PC-9 (cell line): ENCODE measurements at regions not wholly inside any gene's neighbourhood (a gene's known extent, or its start where the extent isn't known, plus 50 kb on each side); places are given as distances from the start of the nearest gene placed in this dataset.

ENCODE experiments used
- BruUV-seq: library from RNA; stranded (reverse); fragments of 400-500 nt; replicated peaks from 2 replicates; lab custom pipeline; 2021; lab: Mats Ljungman, UMichigan
- CTCF ChIA-PET: fragments of 300-600 bp; sonication (Branson Sonifier 250); formaldehyde crosslinking; loops from one replicate; lab custom pipeline; 2022; ENCODE audit warnings: antibody characterized with exemption; lab: Charles Lee
- POLR2A ChIA-PET: fragments of 300-600 bp; sonication (Branson Sonifier 250); formaldehyde crosslinking; loops from one replicate; lab custom pipeline; 2022; ENCODE audit warnings: antibody characterized with exemption; ENCODE audit not compliant: unreplicated experiment; lab: Charles Lee
- DNase-seq, 2 experiments: peaks; one replicate each; pipeline versions ENCODE4 v3.0.0 to v3.0.0-alpha.2; 2015 to 2022; ENCODE audit warnings: mixed read lengths in 1 of 2
- H2AFZ ChIP-seq: fragments of 200-600 bp; sonication (generic); 2 replicates; pipeline ENCODE4 v1.8.1; 2017; ENCODE audit warnings: antibody characterized with exemption
- H3F3A ChIP-seq: fragments of 200-600 bp; sonication (generic); 2 replicates; pipeline ENCODE4 v1.8.1; 2017; ENCODE audit warnings: antibody characterized with exemption, mild to moderate bottlenecking, low read depth; ENCODE audit not compliant: insufficient read depth
- H3K27ac ChIP-seq: fragments of 200-600 bp; sonication (generic); 2 replicates; pipeline ENCODE4 v1.6.1; 2016; ENCODE audit warnings: mixed run types
- H3K27me3 ChIP-seq: fragments of 200-600 bp; sonication (generic); 2 replicates; pipeline ENCODE4 v1.6.1; 2016; ENCODE audit warnings: low read depth, mixed run types; ENCODE audit not compliant: insufficient read depth
- H3K36me3 ChIP-seq: fragments of 200-600 bp; sonication (generic); 2 replicates; pipeline ENCODE4 v1.6.1; 2016; ENCODE audit warnings: low read depth, mixed run types
- H3K4me1 ChIP-seq: fragments of 200-600 bp; sonication (generic); replicated peaks from 2 replicates; pipeline ENCODE4 v1.6.1; 2016; ENCODE audit warnings: mixed run types; ENCODE audit not compliant: insufficient read depth
- H3K4me2 ChIP-seq: fragments of 200-600 bp; sonication (generic); 2 replicates; pipeline ENCODE4 v1.6.1; 2017; ENCODE audit warnings: mixed run types
- H3K4me3 ChIP-seq: fragments of 200-600 bp; sonication (generic); 2 replicates; pipeline ENCODE4 v1.6.1; 2016; ENCODE audit warnings: mixed run types
- H3K79me2 ChIP-seq: fragments of 200-600 bp; sonication (generic); 2 replicates; pipeline ENCODE4 v1.6.1; 2017; ENCODE audit warnings: low read depth, mixed run types
- H3K9me2 ChIP-seq: fragments of 200-600 bp; sonication (generic); 2 replicates; pipeline ENCODE4 v1.8.1; 2017; ENCODE audit warnings: mild to moderate bottlenecking; ENCODE audit not compliant: insufficient read depth
- H3K9me3 ChIP-seq: fragments of 200-600 bp; sonication (generic); 2 replicates; pipeline ENCODE4 v1.8.1; 2016; ENCODE audit warnings: low read depth; ENCODE audit not compliant: insufficient read depth
- H4K20me1 ChIP-seq: fragments of 200-600 bp; sonication (generic); 2 replicates; pipeline ENCODE4 v1.8.1; 2017; ENCODE audit not compliant: insufficient read depth
- EZH2 ChIP-seq: fragments of 200-600 bp; sonication (generic); IDR thresholded peaks from 2 replicates; pipeline ENCODE4 v1.8.0; 2017; ENCODE audit warnings: antibody characterized with exemption, low read depth
- intact Hi-C: fragments of 100-400 bp; cut with micrococcal nuclease; formaldehyde crosslinking; loops from one replicate; pipeline ENCODE4 v1.10.0; 2022; ENCODE audit not compliant: unreplicated experiment
- TF ChIP-seq, protein P1 (sequence below): fragments of 200-600 bp; sonication (generic); conservative IDR thresholded peaks from 2 replicates; pipeline ENCODE4 v1.6.1; 2017; ENCODE audit warnings: mixed run types, antibody characterized with exemption, mild to moderate bottlenecking, moderate library complexity

DNA sequence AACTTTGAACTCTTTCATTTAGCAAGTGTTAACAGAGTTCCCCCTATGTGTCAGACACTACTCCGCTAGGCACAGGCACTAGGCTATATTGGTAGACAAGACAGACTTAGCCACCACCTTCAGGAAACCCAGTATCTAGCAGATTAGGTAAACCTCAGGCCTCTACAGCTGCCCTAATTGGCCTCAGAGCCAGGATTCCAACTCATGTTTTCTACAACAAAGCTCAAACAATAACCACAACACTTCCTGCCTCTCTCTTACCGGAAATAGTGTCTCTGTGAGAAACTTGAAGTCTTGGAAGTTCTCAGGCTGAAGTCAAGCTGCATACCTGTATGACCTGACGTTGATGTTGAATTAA lies 116.6 kb upstream of the SLC44A1 start:
- Histone ChIP-seq H4K20me1 (no peaks in the 10 kb centered on the region), H3K4me3 (no peak overlapping the region), H3K27ac (peak overlapping the region; percentile 70), H3K9me2 (no peaks in the 10 kb centered on the region), H3K4me1 (peaks cover 35% of the 10 kb centered on the region), H3K4me2 (peak overlapping the region; percentile 61), H3F3A (peaks cover 31% of the 10 kb centered on the region), H3K36me3 (no peaks in the 10 kb centered on the region), H3K79me2 (no peaks in the 10 kb centered on the region), H3K27me3 (no peaks in the 10 kb centered on the region), H3K9me3 (no peaks in the 10 kb centered on the region), H2AFZ (no peak overlapping the region)
- CTCF ChIA-PET, result interaction anchor here (0.6 to 0.7 kb wide), 3 partner anchors 112 to 298 kb away, joined by 3 to 6 read pairs (median 3); no protein-coding TSS in a partner anchor
- no TSS peak for BruUV-seq
- POLR2A ChIA-PET, result interaction anchor here (0.7 kb wide), 1 partner anchor 167 kb away, joined by 3 read pairs; no protein-coding TSS in a partner anchor
- DNase-seq, result peak; percentile 36 to 74
- TF ChIP-seq, protein P1, sequence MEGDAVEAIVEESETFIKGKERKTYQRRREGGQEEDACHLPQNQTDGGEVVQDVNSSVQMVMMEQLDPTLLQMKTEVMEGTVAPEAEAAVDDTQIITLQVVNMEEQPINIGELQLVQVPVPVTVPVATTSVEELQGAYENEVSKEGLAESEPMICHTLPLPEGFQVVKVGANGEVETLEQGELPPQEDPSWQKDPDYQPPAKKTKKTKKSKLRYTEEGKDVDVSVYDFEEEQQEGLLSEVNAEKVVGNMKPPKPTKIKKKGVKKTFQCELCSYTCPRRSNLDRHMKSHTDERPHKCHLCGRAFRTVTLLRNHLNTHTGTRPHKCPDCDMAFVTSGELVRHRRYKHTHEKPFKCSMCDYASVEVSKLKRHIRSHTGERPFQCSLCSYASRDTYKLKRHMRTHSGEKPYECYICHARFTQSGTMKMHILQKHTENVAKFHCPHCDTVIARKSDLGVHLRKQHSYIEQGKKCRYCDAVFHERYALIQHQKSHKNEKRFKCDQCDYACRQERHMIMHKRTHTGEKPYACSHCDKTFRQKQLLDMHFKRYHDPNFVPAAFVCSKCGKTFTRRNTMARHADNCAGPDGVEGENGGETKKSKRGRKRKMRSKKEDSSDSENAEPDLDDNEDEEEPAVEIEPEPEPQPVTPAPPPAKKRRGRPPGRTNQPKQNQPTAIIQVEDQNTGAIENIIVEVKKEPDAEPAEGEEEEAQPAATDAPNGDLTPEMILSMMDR, result no peak
- no peak for TF ChIP-seq EZH2
- intact Hi-C loops, result loop anchor here (1.0 to 10.0 kb wide), 4 partner anchors 29 to 135 kb away; no protein-coding TSS in a partner anchor

DNA sequence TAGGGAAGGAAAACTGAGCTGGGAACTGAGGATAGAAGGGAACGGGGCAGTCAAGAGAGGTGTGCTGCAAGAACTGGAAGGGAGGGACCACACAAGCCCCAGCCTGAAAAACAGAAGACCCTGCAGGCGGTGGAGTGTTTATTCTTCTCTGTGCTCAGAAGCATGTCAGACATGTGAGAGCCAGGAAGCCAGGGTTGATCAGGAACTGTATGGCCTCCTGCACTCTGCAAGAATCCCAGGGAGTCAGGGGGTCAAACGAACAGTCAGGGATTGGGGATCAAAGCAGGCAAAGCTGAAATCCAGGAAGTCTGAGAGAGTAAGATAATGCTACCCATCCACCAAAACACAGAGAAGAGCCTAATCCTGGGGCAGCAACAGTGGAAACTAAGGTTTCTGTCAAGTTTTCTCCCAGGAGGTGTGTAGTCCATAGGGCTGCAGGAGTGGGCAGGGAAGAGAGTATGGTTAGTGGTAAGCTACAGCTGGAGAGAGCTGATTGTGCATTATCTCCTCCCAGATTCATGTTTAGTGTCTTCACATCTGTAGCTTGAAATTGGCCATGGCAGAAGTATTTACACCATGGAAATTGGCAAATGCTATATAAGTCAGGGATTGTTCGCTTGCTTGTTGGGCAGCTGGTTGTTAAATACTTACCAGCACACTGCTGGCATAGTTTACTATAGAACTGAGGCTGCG lies 115.4 kb upstream of the SLC44A1 start:
- Histone ChIP-seq H3K4me2 (no peak overlapping the region), H3K27me3 (no peaks in the 10 kb centered on the region), H3K36me3 (no peaks in the 10 kb centered on the region), H3K9me3 (no peaks in the 10 kb centered on the region), H2AFZ (no peak overlapping the region), H3K4me1 (peaks cover 43% of the 10 kb centered on the region), H3F3A (peaks cover 39% of the 10 kb centered on the region), H4K20me1 (no peaks in the 10 kb centered on the region), H3K79me2 (no peaks in the 10 kb centered on the region), H3K9me2 (no peaks in the 10 kb centered on the region), H3K4me3 (no peak overlapping the region), H3K27ac (no peak overlapping the region)
- ChIA-PET POLR2A (interaction anchor here (0.6 kb wide), 2 partner anchors 260 to 1303 kb away, joined by 3 to 14 read pairs; no protein-coding TSS in a partner anchor), CTCF (no interaction called here)
- intact Hi-C loops, result loop anchor here (1.0 to 10.0 kb wide), 2 partner anchors 56 to 122 kb away; no protein-coding TSS in a partner anchor
- BruUV-seq, result no TSS peak
- no peak for DNase-seq
- no peak for TF ChIP-seq EZH2
- TF ChIP-seq, protein P1, result no peak

DNA sequence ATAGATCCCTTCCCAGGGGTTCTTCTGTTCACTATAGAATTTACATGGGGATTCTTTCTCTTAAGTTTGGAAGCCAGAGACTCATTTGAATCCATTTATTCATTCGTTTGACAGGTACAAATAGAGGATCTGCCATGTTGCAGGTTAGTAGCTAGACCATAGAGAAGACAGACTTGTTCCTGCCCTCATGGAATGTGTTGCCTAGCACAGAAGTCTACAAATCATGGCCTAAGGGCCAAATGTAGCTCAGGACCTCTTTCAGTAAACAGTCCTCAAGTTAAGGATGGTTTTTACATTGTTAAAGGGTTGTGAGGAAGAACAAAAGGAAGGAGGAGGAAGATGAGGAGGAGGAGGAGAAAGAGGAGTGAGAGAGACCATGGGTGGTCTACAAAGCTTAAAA lies 114.7 kb upstream of the SLC44A1 start:
- H3K79me2 ChIP-seq, result no peaks in the 10 kb centered on the region
- peaks cover 43% of the 10 kb centered on the region for H3K4me1 ChIP-seq
- no peak overlapping the region for H3K4me2 ChIP-seq
- H4K20me1 ChIP-seq, result no peaks in the 10 kb centered on the region
- DNase-seq, result no peak
- no TSS peak for BruUV-seq
- H3K9me3 ChIP-seq, result no peaks in the 10 kb centered on the region
- H3K36me3 ChIP-seq, result no peaks in the 10 kb centered on the region
- H3K4me3 ChIP-seq, result no peak overlapping the region
- H3K27ac ChIP-seq, result no peak overlapping the region
- H2AFZ ChIP-seq, result no peak overlapping the region
- intact Hi-C loops, result loop anchor here (5.0 to 10.0 kb wide), 2 partner anchors 55 to 262 kb away; no protein-coding TSS in a partner anchor
- CTCF ChIA-PET, result no interaction called here
- H3F3A ChIP-seq, result peaks cover 39% of the 10 kb centered on the region
- TF ChIP-seq, protein P1, result no peak
- no peak for TF ChIP-seq EZH2
- H3K27me3 ChIP-seq, result no peaks in the 10 kb centered on the region
- no peaks in the 10 kb centered on the region for H3K9me2 ChIP-seq
- POLR2A ChIA-PET, result interaction anchor here (0.6 kb wide), 1 partner anchor 261 kb away, joined by 14 read pairs; no protein-coding TSS in a partner anchor
